Pulmonary artery endothelial cell (primary cell): ENCODE measurements at regions not wholly inside any gene's neighbourhood (a gene's known extent, or its start where the extent isn't known, plus 50 kb on each side); places are given as distances from the start of the nearest gene placed in this dataset.
"Not testable (repeated sequence)": the region's sequence is repeated elsewhere in the genome, so short reads cannot be mapped to it uniquely, and the experiment has no call there.

Experiments
- DNase-seq: peaks from one replicate; pipeline ENCODE4 v3.0.0-alpha.2; 2011; ENCODE audit warnings: low read depth, low spot score

DNA sequence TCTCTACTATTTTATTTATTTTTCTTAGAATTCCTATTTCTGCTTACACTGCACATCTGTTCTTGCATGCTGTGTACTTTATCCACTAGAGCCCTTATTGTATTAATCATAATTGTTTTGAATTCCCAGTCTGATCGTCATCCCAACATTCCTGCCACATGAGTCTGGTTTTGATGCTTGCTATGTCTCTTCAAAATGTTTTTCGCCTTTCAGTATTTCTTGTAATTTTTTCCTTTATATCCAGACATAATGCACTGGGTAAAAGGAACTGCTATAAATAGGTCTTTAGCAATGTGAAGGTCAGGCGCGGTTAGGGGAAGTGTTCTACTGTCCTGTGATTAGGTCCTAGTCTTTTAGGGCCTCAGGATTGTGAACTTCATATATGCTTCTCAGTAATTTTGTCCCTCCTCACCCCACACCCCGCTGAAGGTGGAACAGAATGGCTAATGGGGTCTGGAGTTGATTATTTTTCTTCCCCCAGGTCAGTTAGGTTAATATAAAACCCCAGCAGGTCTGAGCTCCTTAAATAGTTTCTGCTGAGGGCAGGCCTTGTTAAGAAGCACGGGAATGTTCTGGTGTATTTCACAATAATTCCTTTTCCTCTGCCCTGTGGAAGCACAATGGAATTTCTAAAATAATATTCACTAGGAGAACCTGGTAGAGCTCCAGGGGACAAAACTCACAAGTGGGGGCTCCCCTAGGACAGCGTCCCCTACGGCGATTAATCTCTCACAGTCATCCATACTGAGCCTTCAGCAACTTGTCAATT lies 146.6 kb upstream of the TUT7 start:
- DNase-seq = no peak

DNA sequence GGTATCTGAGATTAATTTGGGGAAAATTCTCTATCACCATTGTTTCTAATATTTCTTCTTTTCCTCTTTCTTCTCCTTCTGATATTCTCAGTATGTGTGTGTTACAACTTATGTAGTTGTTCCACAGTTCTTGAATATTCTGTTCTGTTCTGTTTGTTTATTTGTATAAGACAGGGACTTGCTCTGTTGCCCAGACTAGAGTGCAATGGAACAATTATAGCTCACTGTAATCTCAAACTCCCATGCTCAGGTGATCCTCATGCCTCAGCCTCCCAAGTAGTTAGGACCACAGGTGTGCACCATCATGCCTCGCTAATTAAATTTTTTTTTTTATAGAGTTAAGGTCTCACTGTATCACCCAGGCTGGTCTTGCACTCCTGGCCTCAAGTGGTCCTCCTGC lies 145.8 kb upstream of the TUT7 start:
- no peak for DNase-seq

DNA sequence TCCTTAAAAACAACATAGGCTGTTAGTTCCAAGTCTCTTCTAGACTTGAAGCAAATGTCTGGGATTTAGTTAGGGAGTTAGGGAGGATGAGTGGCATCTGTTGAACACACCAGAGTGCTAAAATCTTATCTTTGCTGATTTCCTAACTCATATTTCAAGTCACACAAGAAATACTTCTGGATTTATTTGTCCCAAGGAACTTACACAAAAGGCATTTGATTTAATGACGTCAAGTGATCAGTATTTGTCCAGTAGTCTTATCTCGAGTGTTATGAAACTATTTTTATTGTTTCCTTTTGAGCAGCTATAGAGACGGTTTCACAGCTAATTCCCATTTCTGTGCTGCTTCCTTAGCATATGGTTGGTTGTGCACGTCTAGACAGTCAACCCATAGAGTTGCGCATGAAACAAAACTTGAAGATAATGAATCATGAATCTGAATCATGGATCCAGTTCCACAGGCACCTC lies 140.5 kb upstream of the TUT7 start:
- no peak for DNase-seq

DNA sequence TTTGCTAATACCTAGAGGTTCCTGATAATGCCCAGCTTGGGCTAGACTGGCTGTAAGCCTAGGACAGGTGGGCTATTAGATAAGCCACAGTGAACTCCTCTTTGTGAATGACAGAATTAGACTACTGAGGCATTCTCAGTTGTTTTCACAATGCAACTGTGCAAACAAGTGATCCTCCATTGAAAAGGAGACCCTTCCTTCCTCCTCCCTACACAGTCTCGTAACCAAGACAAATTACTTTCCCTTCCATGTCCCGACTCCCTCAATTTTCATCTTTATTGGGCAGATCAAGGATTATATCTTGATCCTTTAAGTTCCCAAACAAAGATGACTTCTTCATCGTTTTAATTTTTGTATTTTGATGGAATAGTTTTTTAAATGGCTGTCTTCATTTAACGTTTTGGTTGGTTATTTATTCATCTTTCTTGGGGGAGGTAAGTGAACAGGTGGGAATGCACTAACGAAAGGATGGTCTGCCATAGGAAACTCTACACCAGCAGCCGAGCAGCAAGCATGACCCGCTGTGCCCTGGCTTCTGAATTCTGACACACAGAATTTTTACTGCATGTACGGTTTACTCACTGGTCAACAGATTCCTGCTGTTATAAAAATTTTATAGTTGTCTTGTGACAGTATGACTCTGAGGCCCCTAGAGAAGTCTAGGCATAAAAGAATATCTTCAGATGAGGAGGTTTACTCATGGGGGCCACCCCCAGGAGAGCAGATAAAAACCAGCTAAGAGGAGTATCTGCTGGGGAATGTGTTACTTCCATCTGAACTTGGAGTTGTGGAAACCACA lies 137.5 kb upstream of the TUT7 start:
- DNase-seq = no peak

DNA sequence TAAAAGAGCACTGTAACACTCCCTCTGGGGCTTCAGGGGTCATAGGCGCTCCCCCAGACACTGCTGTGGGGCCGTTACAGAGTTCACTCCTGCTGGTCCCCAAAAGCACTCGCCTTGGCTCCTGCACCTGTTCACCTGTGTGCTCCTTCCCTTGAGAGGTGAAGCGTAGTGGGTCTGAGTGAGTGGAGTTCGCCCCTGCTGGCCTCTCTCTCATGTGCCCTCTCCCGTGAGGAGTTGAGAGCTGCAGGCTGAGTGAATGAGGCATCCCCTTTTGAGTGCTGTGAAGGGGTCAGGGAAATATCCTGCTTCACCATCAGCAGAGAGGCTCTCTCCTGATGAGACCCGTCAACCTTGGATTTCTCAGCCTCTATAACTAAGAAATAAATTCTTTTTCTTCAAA lies 134.6 kb upstream of the TUT7 start:
- no peak for DNase-seq

DNA sequence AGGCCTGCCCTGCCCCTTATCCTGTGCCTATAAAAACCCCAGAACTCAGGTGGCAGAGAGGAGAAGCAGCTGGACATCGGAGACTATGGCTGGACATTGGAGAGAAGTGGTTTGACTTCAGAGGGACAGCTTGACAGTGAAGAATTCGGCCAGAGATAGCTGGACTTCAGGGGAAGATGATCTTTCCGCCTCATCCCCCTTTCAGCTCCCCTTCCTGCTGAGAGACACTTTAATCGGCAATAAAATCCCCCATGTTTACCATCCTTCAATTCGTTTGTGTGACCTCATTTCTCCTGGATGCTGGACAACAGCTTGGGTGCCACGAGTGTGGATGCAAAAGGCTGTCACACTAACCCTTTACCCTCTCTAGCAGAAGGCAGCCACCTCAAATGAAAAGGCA lies 134.1 kb upstream of the TUT7 start:
- no peak for DNase-seq

DNA sequence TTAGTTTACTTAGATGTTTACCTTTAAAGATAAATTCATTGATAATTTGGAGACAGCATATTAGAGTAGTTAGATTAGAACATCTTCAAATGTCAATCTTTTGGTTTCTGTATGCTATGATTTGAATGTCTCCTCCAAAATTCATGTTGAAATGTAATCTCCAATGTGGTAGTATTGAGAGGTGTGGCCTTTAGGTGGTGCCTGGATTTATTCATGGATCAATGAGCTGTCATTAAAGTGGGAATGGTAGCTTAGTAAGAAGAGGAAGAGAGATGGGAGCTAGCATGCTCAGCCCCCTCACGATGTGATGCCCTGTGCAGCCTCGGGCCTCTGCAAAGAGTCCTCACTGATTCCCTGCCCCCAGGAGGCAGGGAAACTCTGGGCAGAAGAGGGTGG lies 133.6 kb upstream of the TUT7 start:
- no peak for DNase-seq

DNA sequence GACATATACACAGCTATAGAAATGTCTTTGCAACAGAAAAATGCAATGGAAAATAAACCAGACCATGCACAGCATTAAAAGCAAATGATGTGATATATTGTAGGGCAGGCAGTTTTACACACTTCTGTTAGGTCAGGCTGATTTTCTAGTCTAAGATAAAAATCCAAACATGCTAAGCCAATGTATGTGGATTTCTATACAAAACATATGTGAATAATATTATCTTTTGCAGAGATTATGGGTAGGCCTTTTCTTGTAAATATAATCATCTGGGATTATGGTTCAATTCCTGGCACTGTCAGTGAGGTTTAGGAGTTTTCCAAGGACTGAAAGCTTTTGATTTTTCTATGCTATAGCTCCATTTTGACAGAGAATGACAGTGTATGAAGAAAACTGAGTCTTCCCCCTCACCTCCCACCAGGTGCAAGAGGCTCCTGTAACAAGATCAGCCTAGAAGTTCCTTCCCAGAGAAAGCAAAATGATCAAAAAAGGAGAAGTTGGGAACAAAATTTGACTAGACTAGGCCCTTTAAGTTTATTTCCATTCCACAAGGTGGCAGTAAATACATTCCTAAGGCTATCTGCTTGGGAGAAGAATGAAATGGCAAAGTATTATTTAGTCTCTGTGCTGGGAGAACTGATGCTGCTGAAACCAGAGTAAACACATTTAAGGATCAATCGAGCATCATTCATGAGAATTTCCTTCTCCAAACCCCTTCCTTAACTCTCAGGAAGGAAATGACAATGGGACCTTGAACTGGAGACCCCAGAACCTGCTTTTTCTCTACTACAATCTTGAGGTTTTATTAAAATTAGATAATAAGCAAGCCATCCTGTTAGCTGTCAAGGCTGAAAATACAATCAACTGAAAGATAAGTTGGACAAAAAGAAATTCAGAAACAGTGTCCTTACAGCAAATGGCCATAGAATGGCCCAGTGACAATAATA lies 133.0 kb upstream of the TUT7 start:
- no peak for DNase-seq

DNA sequence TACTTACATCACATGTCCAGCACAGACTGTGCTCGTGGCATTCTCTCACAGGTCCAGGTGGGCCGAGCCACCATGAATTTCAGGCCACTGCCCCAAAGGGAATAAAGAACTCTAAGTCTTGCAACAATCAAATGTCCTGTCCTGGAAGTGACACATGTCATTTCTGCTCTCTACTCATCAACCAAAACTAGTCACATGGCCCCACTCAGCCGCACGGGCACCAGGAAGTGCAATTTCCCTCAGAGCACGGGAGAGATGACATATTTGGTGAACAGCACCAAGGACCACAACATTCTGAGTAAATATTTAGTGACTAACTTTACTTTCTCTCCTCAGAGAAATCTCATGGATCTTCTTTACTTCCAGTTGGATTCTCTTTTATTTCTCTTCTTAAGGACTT lies 131.1 kb upstream of the TUT7 start:
- DNase-seq = no peak

DNA sequence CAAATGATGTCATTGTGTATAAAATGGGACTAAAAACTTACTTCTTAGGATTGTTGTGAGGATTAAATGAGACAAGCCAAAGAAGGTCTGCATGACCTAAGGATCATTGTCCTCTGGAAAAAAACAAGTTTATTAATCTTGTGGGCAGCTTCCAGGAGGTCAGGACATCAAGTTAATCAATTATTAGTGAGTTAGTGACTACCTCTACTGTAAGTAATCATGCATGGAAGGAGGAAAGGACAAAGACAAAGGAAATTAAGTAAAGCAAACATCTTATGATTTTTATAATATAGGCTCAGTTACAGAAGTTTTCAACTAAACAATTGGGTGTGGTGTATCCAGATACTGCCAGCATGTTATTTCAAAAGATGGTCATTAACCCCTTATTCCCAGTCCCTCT lies 129.3 kb upstream of the TUT7 start:
- no peak for DNase-seq

DNA sequence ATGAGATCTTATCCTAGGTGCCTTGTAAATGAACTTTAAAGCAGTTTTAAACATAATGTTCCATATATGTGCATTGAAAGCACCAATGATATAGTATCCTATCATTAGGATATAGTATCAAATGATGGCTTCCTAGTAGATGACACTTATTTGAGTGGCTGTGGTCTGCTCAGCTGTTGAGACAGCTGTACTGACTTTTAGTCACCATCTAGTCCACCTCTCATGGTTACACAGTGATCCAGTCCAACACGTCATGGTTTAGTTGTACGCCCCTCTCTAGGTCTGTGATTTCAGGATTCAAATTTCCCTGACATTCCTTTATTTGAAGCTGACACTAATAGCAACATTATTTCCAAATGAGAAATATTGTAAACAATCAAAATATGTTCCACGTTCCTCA lies 127.3 kb upstream of the TUT7 start:
- no peak for DNase-seq

DNA sequence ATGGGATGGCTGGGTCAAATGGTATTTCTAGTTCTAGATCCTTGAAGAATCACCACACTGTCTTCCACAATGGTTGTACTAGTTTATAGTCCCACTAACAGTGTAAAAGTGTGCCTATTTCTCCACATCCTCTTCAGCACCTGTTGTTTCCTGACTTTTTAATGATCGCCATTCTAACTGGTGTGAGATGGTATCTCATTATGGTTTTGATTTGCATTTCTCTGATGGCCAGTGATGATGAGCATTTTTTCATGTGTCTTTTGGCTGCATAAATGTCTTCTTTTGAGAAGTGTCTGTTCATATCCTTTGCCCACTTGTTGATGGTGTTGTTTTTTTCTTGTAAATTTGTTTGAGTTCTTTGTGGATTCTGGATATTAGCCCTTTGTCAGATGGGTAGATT lies 121.0 kb upstream of the TUT7 start:
- not testable (repeated sequence) for DNase-seq

DNA sequence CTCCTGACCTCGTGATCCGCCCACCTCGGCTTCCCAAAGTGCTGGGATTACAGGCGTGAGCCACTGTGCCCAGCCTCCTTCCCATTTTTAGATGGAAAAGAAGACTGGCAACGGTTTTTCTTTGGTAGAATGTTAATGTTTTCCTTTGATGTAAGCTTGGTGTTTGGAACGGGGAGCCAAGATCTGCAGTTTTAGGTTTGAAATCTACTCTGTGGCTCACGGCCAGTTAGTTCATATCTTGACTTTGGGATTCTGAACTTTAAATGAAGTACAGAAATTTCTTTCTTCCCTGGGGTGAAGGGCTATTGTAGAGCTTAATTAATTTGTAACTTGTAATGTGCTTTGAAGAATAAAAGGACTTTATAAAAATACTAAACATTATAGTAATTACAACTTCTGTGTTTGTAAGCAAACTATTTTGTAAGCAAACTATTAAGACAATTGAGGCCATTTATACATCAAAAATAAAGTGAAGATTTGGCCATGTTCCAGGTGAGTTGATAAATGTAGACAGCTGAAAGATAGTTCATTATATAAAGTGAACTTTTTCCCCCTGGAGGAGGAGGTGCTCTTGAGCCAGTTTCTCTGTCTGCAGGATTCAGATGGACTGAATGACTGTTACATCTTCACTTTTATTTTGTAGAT lies 117.1 kb upstream of the TUT7 start:
- DNase-seq = no peak

DNA sequence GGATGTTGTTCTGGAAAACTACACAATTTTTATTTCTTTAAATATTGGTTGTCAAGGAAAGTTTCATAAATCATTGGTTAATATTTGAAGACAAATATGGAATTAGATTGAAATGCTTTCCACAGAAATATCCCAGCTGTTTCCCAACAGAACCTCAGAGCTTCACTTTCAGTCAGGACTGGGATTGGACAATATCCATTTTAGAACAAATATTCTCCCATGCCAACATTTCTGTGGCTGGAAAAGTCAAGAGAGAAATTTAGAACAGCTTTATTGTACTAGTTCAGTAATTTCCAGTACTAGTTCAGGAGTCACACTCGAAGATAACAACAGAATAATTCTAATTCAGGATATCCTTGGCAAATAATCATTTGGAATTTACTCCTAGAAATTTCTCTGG lies 116.1 kb upstream of the TUT7 start:
- DNase-seq = no peak

DNA sequence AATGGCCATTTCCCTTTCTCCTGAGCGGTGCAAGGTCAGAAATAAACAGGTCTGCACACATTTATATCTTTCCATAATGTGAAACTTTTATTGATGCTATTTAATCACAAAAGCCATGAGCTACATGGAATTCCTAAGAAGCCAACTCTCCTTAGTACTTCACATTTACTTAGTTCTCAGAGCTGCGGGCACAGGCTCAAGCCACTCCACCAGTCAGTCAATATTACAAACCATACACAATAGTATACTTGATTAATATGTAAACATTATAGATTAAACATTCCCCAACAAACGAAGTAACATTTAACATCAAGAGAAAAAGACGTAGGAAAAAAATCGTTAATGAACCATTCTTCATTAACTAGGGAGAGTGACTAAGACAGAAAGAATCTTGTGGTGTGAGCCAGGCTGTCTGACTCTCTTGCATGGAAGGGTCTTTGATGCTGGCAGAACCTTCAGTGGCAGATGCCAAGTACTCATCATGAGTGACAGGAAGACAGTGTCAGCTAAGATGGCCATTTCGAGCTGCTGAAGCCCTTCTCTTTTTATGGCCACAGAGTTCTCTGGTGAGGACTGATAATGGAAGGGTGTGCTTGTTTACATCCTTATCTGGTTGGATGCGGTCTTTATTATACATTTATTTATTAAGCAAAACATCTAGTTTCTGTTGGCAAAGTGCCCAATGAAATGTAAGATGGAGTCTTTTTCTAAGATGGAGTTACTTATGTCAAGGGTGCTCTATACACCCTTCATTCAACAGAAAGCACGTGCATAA lies 115.5 kb upstream of the TUT7 start:
- DNase-seq = no peak

DNA sequence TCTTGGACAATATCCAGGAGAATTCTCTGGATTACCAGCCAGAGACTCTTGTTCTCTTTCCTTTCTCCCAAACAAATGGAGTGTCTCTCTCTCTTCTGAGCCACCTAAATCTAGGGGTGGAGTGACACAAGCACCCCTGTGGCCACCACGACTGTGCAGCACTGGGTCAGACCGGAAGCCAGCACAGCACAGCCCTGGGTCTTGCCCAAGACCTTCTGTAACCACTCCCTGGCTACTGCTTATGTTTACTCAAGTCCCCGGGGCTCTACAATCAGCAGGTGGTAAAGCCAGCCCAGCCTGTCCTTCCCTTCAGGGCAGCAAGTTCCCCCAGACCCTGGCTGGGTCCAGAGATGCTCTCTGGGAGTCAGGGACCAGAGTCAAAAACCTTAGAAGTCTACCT lies 110.0 kb upstream of the TUT7 start:
- DNase-seq = no peak

DNA sequence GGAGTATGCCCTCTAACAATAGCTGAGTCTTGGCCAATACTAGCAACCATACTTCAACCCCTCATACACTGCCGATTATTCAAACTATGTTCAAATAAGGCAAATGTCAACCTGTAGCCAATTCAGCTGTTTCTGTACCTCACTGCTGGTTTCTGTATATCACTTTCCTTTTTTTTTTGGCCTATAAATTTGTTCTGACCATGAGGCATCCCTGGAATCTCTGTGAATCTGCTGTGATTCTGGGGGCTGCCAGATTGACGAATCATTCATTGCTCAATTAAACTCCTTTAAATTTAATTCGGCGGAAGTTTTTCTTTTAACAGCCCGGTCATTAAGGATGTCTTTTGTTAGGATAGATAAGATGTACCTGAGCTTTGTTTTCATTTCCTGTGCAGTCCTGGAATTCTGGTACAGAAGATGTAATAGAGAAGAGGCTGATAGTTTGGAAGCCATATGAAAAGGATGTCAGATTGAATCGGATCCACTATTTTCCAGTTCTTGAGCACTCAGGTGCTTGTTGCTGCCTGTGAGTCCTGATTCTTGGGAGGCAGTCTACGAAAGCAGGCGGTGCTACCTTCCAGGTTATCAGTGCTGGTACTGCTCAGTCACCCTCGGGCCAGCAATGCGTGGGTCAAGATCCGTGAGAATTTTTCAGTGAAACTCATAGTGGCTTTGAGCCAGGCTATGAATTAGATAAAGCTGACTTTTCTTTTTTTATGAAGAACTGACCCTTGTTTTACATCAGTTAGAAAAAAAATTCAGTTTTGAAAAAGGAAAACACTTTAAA lies 106.2 kb upstream of the TUT7 start:
- no peak for DNase-seq

DNA sequence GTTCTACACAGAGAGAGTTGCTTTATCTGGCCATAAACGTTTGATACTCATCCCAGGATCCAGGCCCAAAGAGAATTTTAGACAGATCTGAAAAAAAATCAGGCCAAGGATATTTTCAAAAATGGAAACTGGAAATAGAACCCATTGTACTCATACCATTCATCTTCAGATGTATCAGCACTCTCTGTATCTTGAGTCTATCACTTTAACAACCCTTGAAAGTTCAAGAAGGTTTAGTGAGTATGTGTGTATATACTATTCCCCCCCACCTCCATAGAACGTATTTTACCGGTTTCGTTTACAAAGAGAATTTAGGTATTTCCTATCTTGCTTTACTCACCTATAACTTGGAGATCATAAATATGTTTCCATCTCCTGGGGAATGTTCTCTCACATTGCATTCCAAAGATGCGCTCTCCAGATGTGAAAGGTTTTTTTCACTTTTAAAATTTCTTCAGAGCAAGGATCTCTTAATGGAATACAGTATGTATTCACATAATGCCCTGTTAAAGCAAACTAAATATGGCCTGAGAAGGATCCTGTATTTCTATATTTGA lies 105.5 kb upstream of the TUT7 start:
- DNase-seq = no peak

DNA sequence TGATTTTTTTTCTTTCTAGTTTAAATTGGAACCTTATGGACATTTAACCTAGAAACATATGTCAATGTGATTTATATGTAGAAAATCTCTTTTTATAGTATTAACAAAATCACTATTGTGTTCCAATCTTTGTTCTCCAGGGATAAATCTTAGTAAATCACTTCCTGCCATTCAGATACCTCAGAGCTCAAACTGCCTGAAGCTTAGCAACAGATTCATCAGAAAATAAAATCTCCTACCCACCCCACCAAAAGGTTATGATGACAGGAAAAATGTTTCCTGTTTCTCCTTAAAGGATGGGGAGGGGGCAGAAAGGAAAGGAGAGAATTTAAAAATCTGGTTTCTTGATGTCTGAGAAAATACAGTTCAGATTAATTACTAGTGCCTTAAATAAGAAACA lies 105.0 kb upstream of the TUT7 start:
- no peak for DNase-seq
